ENCODE measurements at regions not wholly inside any gene's neighbourhood (a gene's known extent, or its start where the extent isn't known, plus 50 kb on each side); places are given as distances from the start of the nearest gene placed in this dataset.

DNA sequence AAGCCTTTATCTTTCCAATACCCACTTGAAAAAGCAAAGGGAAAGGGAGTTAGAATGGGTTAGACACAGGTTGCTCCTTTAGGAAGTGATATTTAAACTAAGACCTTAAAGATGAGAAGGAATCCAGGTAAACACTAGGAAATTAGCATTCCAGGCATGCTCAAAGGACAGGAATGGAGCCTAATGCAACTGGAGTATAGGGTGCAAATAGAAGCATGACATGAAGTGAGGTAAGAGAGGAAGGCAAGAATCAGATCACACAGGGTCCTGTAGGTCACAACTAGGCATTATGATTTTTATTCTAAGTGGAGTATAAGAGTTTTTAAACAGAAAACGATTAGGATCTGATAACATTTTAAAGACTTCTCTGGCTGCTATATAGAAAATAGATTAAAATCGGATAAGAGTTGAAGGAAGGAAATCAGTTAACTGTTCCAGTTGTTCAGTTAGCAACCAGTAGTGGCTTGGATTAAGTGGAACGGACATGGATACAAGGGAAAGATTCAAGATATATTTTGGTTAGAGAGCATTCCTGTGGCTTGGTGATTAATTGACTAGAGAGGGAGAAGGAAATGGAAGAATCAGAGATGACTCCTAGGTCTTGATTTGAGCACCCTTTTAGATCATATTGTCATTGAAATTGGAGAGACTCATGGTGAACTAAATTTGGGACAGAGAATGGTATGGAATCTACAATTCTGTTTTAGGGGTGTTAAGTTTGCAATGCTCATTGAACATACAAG is 95.9 kb downstream of the FBXO4 start:
- no peaks in the 10 kb centered on the region; the same call in 1 of the 2 replicates for H3K9me3 ChIP-seq (ENCODE audit: control insufficient read depth, insufficient read depth, low read depth, low read length)
- CTCF ChIA-PET: no interaction called here
- H3K4me3 ChIP-seq (ENCODE audit: low read depth, low read length): no peak overlapping the region
- no peak overlapping the region for H3K27ac ChIP-seq (ENCODE audit: extremely low read depth, low read depth, low read length)
- no peak for TF ChIP-seq ZNF560 (tag by site-specific recombination; IDR thresholded peaks at IDR 0.05; ENCODE audit: borderline replicate concordance)
- TF ChIP-seq ZNF600 (tag by site-specific recombination; IDR thresholded peaks at IDR 0.05): no peak
- TF ChIP-seq SALL2 (tag by site-specific recombination; IDR thresholded peaks at IDR 0.05; ENCODE audit: borderline replicate concordance): no peak
- TF ChIP-seq SETDB1 (IDR thresholded peaks at IDR 0.05; ENCODE audit: insufficient read length, low read length): no peak
- no peaks in the 10 kb centered on the region for H3K36me3 ChIP-seq (ENCODE audit: control insufficient read depth in 2 of 2, insufficient read depth in 1 of 2, low read length in 2 of 2)
- POLR2A ChIA-PET: no interaction called here
- no peaks in the 10 kb centered on the region for H3K4me1 ChIP-seq (ENCODE audit: control insufficient read depth, insufficient read depth, low read length)

DNA sequence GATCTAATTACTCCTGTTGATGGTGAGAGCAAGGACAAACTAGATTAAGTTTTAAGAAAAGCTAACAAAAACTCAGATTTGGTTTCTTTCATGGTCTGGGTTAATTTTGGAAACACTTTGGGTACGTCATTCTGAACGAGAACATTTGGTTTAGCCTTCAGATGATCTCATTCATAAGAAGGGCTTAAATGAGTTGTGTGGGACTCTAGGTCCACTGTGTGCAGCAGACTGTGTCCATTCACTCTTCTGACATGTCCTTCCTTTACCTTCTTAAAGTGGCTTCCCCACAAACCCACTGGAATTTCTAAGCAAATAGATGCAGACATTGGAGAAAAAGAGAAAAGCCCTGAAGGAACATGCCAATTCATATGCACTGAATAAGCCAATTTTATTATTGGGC is 96.8 kb downstream of the FBXO4 start:
- ChIA-PET POLR2A (no interaction called here), CTCF (no interaction called here)
- Histone ChIP-seq H3K36me3 (ENCODE audit: control insufficient read depth in 2 of 2, insufficient read depth in 1 of 2, low read length in 2 of 2) (no peaks in the 10 kb centered on the region), H3K4me3 (ENCODE audit: low read depth, low read length) (no peak overlapping the region), H3K27ac (ENCODE audit: extremely low read depth, low read depth, low read length) (no peak overlapping the region), H3K4me1 (ENCODE audit: control insufficient read depth, insufficient read depth, low read length) (no peaks in the 10 kb centered on the region), H3K9me3 (ENCODE audit: control insufficient read depth, insufficient read depth, low read depth, low read length) (no peaks in the 10 kb centered on the region; the same call in 1 of the 2 replicates)
- TF ChIP-seq, protein P1, sequence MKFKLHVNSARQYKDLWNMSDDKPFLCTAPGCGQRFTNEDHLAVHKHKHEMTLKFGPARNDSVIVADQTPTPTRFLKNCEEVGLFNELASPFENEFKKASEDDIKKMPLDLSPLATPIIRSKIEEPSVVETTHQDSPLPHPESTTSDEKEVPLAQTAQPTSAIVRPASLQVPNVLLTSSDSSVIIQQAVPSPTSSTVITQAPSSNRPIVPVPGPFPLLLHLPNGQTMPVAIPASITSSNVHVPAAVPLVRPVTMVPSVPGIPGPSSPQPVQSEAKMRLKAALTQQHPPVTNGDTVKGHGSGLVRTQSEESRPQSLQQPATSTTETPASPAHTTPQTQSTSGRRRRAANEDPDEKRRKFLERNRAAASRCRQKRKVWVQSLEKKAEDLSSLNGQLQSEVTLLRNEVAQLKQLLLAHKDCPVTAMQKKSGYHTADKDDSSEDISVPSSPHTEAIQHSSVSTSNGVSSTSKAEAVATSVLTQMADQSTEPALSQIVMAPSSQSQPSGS (tag by site-specific recombination; IDR thresholded peaks at IDR 0.05; ENCODE audit: low read depth): 0 out of 2 replicates have a peak, but pooled peaks have one; percentile 7
- no peak for TF ChIP-seq HOXC10 (CRISPR knock-in tag; IDR thresholded peaks at IDR 0.05)

DNA sequence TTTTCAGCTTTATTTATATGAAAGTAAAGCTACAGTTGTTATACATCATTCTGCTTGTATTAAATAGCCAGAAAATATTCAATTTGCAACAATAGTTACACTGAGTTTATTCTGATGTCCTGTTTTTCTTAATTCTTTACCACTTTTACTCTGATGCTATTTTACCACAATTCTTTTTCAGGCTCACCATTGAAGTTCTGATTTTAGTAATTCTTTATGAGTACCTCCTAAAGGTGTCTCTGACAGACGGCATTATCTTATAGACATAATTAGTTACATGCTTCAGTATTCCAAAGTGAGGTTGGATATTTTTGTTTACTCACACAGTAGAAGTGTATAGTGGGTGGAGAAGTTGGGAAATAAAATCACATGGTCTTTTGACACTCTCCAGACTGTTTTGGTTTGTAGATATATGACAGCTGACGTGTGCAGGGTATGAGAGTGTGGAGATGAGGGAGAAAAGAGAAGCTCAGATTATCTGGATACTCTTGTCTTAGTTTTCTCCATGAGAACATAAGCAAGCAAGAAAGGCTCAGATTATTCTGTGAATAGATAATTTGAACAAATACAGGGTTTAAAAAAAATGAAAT is 97.4 kb downstream of the FBXO4 start:
- no peak overlapping the region for H3K4me3 ChIP-seq (ENCODE audit: low read depth, low read length)
- TF ChIP-seq ZNF280D (tag by site-specific recombination; IDR thresholded peaks at IDR 0.05): no peak
- POLR2A ChIA-PET: no interaction called here
- no peaks in the 10 kb centered on the region for H3K4me1 ChIP-seq (ENCODE audit: control insufficient read depth, insufficient read depth, low read length)
- no peaks in the 10 kb centered on the region for H3K36me3 ChIP-seq (ENCODE audit: control insufficient read depth in 2 of 2, insufficient read depth in 1 of 2, low read length in 2 of 2)
- no peaks in the 10 kb centered on the region; the same call in 1 of the 2 replicates for H3K9me3 ChIP-seq (ENCODE audit: control insufficient read depth, insufficient read depth, low read depth, low read length)
- H3K27ac ChIP-seq (ENCODE audit: extremely low read depth, low read depth, low read length): no peak overlapping the region
- CTCF ChIA-PET: no interaction called here

- CTCF ChIA-PET: interaction anchor here (0.6 to 1.8 kb wide), 2 partner anchors 31 to 756 kb away, joined by 3 to 4 read pairs; no protein-coding TSS in a partner anchor
- Histone ChIP-seq H3K9me3 (ENCODE audit: control insufficient read depth, insufficient read depth, low read depth, low read length) (no peaks in the 10 kb centered on the region; the same call in 1 of the 2 replicates), H3K4me3 (ENCODE audit: low read depth, low read length) (no peak overlapping the region), H3K4me1 (ENCODE audit: control insufficient read depth, insufficient read depth, low read length) (no peaks in the 10 kb centered on the region), H3K27ac (ENCODE audit: extremely low read depth, low read depth, low read length) (no peak overlapping the region), H3K36me3 (ENCODE audit: control insufficient read depth in 2 of 2, insufficient read depth in 1 of 2, low read length in 2 of 2) (no peaks in the 10 kb centered on the region)
- POLR2A ChIA-PET: no interaction called here
- TF ChIP-seq ZNF292 (tag by site-specific recombination; IDR thresholded peaks at IDR 0.05; ENCODE audit: borderline replicate concordance, low read depth): no peak
- TF ChIP-seq ZNF114 (tag by site-specific recombination; IDR thresholded peaks at IDR 0.05): no peak
- no peak for TF ChIP-seq PATZ1 (tag by site-specific recombination; IDR thresholded peaks at IDR 0.05)
- no peak for TF ChIP-seq ZNF473 (tag by site-specific recombination; IDR thresholded peaks at IDR 0.05)
- no peak for TF ChIP-seq TSHZ1 (tag by site-specific recombination; IDR thresholded peaks at IDR 0.05; ENCODE audit: borderline replicate concordance)
- no peak for TF ChIP-seq ZNF621 (tag by site-specific recombination; IDR thresholded peaks at IDR 0.05)
- TF ChIP-seq ZFP69B (tag by site-specific recombination; IDR thresholded peaks at IDR 0.05): no peak
- TF ChIP-seq GLIS2 (tag by site-specific recombination; IDR thresholded peaks at IDR 0.05): no peak
- TF ChIP-seq ZNF660 (tag by site-specific recombination; IDR thresholded peaks at IDR 0.05): no peak
These were observed 101.4 kb downstream of the FBXO4 start for GRCh38 chr5:42026446-42026845.

All from HEK293 (cell line).